ENCODE measurements at regions not wholly inside any gene's neighbourhood (a gene's known extent, or its start where the extent isn't known, plus 50 kb on each side); places are given as distances from the start of the nearest gene placed in this dataset.

DNA sequence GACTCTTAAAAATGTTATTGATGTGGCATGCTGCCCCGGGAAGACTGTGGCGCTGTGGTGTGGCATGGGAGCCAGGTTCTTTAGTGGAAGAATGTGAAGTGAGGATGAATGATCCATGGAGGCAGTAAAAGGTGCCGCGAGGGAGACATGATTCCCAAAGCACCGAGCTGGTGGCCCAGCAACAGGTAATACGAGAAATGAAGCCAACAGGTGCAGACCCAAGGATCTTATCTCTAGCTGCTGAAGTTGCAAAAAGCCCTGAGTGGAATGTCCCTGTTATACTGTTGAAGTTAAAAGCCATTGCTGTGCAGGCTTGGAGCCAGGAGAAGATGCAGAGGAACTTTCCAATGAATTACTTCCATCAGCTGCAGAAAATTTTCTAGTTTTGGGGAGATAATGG, 53.5 kb downstream of the OR2B6 start:
- TF ChIP-seq ZBTB1 (CRISPR knock-in tag; IDR thresholded peaks at IDR 0.05; ENCODE audit: borderline replicate concordance): no peak
- no peak for TF ChIP-seq ZNF678 (CRISPR knock-in tag; IDR thresholded peaks at IDR 0.05)
- no peak for TF ChIP-seq CTCF (CRISPR knock-in tag; IDR thresholded peaks at IDR 0.05)
- no peak for TF ChIP-seq U2AF2 (IDR thresholded peaks at IDR 0.05; ENCODE audit: low read depth, low read length)
- TF ChIP-seq YY1 (IDR thresholded peaks at IDR 0.05; ENCODE audit: insufficient read depth, insufficient replicate concordance, low read depth, low read length): no peak
- no peak for TF ChIP-seq ZNF292 (CRISPR knock-in tag; IDR thresholded peaks at IDR 0.05; ENCODE audit: borderline replicate concordance, low read depth)
- no peak for TF ChIP-seq EZH2 (conservative IDR thresholded peaks at IDR 0.05; ENCODE audit: low read depth, low read length)
- TF ChIP-seq, protein P1, sequence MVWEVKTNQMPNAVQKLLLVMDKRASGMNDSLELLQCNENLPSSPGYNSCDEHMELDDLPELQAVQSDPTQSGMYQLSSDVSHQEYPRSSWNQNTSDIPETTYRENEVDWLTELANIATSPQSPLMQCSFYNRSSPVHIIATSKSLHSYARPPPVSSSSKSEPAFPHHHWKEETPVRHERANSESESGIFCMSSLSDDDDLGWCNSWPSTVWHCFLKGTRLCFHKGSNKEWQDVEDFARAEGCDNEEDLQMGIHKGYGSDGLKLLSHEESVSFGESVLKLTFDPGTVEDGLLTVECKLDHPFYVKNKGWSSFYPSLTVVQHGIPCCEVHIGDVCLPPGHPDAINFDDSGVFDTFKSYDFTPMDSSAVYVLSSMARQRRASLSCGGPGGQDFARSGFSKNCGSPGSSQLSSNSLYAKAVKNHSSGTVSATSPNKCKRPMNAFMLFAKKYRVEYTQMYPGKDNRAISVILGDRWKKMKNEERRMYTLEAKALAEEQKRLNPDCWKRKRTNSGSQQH (CRISPR knock-in tag; IDR thresholded peaks at IDR 0.05; ENCODE audit: low read depth): no peak
- TF ChIP-seq POLR2A (IDR thresholded peaks at IDR 0.05; ENCODE audit: insufficient read depth in 1 of 2, low read depth in 2 of 2, low read length in 2 of 2): no peak
- no peak for TF ChIP-seq POLR2AphosphoS5 (IDR thresholded peaks at IDR 0.05; ENCODE audit: low read depth, low read length)
- no peak for TF ChIP-seq SOX6 (IDR thresholded peaks at IDR 0.05)
- TF ChIP-seq SOX6 (CRISPR knock-in tag; IDR thresholded peaks at IDR 0.05): no peak
- TF ChIP-seq ZKSCAN5 (CRISPR knock-in tag; IDR thresholded peaks at IDR 0.05): no peak
- TF ChIP-seq IRF1 (CRISPR knock-in tag; IDR thresholded peaks at IDR 0.05; ENCODE audit: low read depth): no peak
